GM12872 (cell line): ENCODE measurements at regions not wholly inside any gene's neighbourhood (a gene's known extent, or its start where the extent isn't known, plus 50 kb on each side); places are given as distances from the start of the nearest gene placed in this dataset.

Experiments used
- TF ChIP-seq, protein P1 (sequence below): IDR thresholded peaks from 3 replicates; pipeline ENCODE4 v1.5.1; 2011; ENCODE audit warnings: low read depth, mild to moderate bottlenecking, low read length, moderate library complexity; ENCODE audit not compliant: insufficient read depth

DNA sequence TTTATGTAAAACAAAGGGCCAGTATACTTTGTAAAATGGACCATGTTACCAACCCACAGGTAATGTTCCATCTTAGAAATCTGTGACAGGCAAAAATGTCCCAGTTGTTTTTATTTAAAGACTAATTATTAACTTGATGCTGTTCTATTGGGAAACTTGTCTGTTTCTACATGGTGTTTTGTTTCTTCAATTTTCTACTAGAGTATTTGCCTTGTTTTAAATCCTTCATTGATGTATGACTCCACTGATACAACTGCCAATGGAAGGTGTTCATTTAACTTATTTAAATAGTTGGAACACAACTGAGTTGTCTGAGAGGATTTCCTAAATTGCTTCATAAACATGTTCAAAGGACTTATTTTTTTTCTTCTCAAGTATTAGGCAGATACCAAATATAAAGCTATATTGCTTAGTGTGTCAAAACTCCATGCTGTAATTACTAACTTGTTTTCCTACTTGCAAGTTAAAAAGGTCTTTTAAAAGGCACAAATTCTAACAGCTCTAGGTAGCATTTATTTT lies 152.0 kb upstream of the XPO1 start:
- TF ChIP-seq, protein P1, sequence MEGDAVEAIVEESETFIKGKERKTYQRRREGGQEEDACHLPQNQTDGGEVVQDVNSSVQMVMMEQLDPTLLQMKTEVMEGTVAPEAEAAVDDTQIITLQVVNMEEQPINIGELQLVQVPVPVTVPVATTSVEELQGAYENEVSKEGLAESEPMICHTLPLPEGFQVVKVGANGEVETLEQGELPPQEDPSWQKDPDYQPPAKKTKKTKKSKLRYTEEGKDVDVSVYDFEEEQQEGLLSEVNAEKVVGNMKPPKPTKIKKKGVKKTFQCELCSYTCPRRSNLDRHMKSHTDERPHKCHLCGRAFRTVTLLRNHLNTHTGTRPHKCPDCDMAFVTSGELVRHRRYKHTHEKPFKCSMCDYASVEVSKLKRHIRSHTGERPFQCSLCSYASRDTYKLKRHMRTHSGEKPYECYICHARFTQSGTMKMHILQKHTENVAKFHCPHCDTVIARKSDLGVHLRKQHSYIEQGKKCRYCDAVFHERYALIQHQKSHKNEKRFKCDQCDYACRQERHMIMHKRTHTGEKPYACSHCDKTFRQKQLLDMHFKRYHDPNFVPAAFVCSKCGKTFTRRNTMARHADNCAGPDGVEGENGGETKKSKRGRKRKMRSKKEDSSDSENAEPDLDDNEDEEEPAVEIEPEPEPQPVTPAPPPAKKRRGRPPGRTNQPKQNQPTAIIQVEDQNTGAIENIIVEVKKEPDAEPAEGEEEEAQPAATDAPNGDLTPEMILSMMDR, result no peak

DNA sequence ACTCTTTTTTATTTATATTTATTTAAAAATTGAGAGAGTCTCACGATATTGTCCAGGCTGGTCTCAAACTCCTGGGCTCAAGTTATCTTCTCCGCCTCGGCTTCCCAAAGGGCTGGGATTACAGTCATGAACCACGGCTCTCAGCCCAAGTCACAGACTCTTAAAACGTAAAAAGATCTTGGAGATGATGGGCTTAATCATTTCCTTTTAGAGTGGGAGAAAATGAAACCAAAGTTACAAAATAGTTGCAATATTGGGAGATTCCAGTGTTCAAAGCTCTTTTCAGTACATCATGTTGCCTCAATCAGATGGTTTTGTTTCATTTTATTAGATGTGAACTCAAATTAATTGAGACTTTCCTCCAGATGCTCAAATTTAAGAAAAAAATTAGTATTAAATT lies 151.4 kb upstream of the XPO1 start:
- TF ChIP-seq, protein P1, result no peak

GRCh38 chr2:61688369-61689334 lies 150.5 kb upstream of the XPO1 start:
- TF ChIP-seq, protein P1, result no peak

GRCh38 chr2:61679096-61679495 lies 140.9 kb upstream of the XPO1 start:
- TF ChIP-seq, protein P1, result no peak

DNA sequence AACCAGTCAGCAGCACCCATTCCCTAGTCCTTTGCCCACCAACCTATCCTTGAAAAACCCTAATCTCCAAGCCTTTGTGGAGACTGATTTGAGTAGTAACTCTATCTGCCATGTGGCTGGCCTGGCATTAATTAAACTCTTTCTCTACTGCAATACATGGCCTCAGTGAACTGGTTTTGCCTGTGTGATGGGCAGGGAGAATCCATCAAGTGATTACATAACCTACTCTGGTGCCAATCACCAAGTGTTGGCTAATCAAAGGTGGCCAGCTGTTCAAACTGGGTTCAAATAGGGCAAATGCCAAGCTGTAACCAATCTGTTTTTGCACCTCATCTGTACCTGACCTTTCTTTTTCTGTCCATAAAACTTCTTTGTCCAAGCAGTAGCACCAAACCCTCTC lies 139.8 kb upstream of the XPO1 start:
- TF ChIP-seq, protein P1, result no peak

DNA sequence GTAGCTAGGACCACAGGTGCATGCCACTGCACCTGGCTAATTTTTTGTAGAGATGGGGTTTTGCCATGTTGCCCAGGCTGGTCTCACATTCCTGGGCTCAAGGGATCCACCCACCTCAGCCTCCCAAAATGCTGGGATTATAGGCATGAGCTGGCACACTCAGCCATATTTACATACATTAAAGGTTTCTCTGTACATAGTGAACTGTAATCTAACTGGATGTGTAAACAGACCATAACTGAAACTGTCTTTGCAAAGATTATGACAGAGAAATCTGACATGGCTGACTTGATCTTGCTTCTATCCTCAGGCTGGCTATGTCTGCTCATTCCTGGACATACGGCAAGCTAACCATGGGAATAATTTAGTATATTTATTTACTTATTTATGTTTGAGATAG lies 139.2 kb upstream of the XPO1 start:
- TF ChIP-seq, protein P1, result no peak

GRCh38 chr2:61675204-61675603 lies 137.0 kb upstream of the XPO1 start:
- TF ChIP-seq, protein P1, result no peak
